Mesothelial cell of epicardium (in vitro differentiated cells): ENCODE measurements at regions not wholly inside any gene's neighbourhood (a gene's known extent, or its start where the extent isn't known, plus 50 kb on each side); places are given as distances from the start of the nearest gene placed in this dataset.

Experiments used
- DNase-seq, 2 experiments: peaks; one replicate each; pipeline ENCODE4 v3.0.0; 2021; ENCODE audit warnings: low spot score in 2 of 2; ENCODE audit not compliant: unreplicated experiment in 2 of 2
- H3K27ac Mint-ChIP-seq: 2 replicates; pipeline ENCODE4 v1.8.0; 2021; ENCODE audit warnings: mixed read lengths
- H3K27me3 Mint-ChIP-seq: 2 replicates; pipeline ENCODE4 v1.8.0; 2021; ENCODE audit warnings: low read depth, mixed read lengths
- H3K36me3 Mint-ChIP-seq: 2 replicates; pipeline ENCODE4 v1.8.0; 2021; ENCODE audit warnings: mixed read lengths
- H3K4me1 Mint-ChIP-seq: 2 replicates; pipeline ENCODE4 v1.8.0; 2021; ENCODE audit warnings: mixed read lengths
- H3K4me3 Mint-ChIP-seq: 2 replicates; pipeline ENCODE4 v1.8.0; 2021; ENCODE audit warnings: mild to moderate bottlenecking, moderate library complexity, mixed read lengths
- H3K9me3 Mint-ChIP-seq: 2 replicates; pipeline ENCODE4 v1.8.0; 2021; ENCODE audit warnings: mixed read lengths
- TF ChIP-seq, protein P1 (sequence below): fragments of 200-600 bp; sonication (generic); IDR thresholded peaks from one replicate; pipeline ENCODE4 v1.5.0; 2021; ENCODE audit warnings: antibody characterized with exemption; ENCODE audit not compliant: unreplicated experiment

DNA sequence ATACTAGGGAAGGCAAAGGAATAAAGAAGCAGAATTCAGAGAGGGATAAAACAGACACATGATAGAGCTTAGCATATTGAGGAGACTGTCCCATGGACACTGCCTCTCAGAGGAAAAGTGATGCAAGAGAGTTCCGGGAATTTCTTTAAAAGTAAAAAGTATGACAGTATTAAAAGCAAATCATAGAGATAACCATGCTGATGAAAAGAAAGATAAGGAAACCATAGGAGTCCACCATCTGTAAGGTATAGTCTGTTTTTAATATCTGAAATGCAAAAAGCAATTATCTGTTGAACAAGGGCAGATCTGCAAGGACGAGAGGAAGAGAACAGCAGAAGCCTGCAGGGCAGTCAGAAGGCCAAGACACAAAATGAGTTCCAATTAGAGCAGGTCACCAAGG is 495.9 kb upstream of the GOLIM4 start:
- H3K27ac Mint-ChIP-seq = peak overlapping the region; percentile 5
- H3K27me3 Mint-ChIP-seq = no peaks in the 10 kb centered on the region
- H3K4me1 Mint-ChIP-seq = peaks cover 37% of the 10 kb centered on the region
- peaks cover 15% of the 10 kb centered on the region for H3K36me3 Mint-ChIP-seq
- peaks cover 10% of the 10 kb centered on the region for H3K9me3 Mint-ChIP-seq
- no peak overlapping the region for H3K4me3 Mint-ChIP-seq
- no peak for DNase-seq
- TF ChIP-seq, protein P1, sequence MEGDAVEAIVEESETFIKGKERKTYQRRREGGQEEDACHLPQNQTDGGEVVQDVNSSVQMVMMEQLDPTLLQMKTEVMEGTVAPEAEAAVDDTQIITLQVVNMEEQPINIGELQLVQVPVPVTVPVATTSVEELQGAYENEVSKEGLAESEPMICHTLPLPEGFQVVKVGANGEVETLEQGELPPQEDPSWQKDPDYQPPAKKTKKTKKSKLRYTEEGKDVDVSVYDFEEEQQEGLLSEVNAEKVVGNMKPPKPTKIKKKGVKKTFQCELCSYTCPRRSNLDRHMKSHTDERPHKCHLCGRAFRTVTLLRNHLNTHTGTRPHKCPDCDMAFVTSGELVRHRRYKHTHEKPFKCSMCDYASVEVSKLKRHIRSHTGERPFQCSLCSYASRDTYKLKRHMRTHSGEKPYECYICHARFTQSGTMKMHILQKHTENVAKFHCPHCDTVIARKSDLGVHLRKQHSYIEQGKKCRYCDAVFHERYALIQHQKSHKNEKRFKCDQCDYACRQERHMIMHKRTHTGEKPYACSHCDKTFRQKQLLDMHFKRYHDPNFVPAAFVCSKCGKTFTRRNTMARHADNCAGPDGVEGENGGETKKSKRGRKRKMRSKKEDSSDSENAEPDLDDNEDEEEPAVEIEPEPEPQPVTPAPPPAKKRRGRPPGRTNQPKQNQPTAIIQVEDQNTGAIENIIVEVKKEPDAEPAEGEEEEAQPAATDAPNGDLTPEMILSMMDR = no peak

DNA sequence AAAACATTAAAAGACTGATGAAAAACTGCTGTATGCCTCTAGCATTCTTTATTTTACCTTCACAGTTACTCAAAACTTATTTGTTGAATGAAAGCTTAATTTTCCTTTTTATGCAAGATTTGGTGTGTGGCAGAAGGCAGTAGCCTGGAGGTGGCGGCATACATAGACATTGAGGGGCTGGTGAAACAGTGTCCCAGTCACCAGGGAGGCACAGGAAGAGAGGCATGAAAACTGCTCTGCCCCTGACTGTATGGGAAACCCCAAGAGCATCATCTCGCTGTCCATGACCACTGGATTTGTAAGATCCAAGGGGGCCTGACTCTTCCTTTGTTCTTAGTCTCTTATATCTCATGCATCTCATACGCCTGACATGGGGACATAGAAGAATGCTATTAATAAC is 493.7 kb upstream of the GOLIM4 start:
- Mint-ChIP-seq H3K27ac (peak overlapping the region; percentile 21), H3K4me1 (peaks cover 35% of the 10 kb centered on the region), H3K36me3 (peaks cover 17% of the 10 kb centered on the region), H3K9me3 (peaks cover 13% of the 10 kb centered on the region), H3K27me3 (no peaks in the 10 kb centered on the region), H3K4me3 (no peak overlapping the region)
- TF ChIP-seq, protein P1 = no peak
- DNase-seq = no peak

DNA sequence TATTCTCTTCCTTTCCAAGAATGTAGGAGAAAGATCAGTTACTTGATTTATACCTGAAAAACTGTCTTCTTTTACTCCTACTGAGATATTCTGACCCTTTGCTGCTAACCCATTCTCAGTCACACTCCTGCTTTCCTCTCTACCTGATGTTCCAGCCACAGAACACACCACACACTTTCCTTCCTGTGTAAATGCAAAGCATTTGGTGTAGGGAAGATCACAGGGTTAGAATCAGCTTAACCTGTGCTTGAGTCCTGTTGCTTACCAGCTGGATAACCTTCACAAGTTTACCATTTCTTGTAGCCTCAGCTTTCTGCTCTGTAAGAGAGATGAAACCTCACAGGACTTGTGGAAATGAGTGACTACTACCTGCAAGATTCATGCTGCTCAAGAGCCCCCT is 489.8 kb upstream of the GOLIM4 start:
- H3K27me3 Mint-ChIP-seq = no peaks in the 10 kb centered on the region
- TF ChIP-seq, protein P1 = no peak
- DNase-seq = no peak
- no peak overlapping the region for H3K4me3 Mint-ChIP-seq
- peaks cover 12% of the 10 kb centered on the region for H3K36me3 Mint-ChIP-seq
- peak overlapping the region; percentile 14 for H3K27ac Mint-ChIP-seq
- peaks cover 35% of the 10 kb centered on the region for H3K4me1 Mint-ChIP-seq
- peaks cover 13% of the 10 kb centered on the region for H3K9me3 Mint-ChIP-seq

DNA sequence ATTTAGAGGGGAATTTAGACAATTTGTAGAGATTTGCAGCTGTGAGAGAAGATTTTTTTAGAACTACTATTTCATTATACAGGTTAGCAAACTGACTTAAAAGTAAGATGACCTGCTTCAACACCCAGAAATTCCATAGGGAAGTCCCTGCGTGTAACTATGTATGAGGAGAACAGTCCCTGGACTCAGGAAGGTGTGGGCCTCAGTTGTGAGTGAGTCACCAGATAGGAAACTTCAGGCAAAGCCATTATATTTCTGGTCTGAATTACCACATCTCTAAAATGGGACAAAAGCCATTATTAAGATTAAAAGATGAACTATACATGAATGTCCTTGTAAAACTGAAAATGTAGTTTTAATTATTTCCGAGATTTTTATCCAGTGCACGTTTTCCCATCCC is 488.3 kb upstream of the GOLIM4 start:
- Mint-ChIP-seq H3K4me1 (peaks cover 28% of the 10 kb centered on the region), H3K27ac (peak overlapping the region; percentile 37), H3K36me3 (peaks cover 12% of the 10 kb centered on the region), H3K4me3 (no peak overlapping the region), H3K9me3 (peaks cover 13% of the 10 kb centered on the region), H3K27me3 (no peaks in the 10 kb centered on the region)
- DNase-seq = no peak
- TF ChIP-seq, protein P1 = no peak

DNA sequence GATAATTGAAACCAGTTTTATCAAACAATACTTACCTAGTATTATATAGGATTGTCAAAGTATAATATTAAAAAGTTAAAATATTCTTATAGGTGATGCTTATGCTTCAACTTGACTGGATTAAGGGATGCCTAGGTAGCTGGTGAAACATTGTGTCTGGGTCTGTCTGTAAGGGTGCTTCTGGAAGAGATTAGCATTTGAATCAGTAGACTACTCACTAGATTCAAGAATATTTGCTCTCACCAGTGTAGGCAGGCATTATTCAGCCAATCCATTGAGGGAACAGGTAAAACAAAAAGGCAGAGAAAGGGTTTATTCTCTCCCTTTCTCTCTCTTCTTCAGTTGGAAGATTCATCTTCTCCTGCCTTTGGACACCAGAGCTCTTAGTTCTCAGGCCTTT is 486.8 kb upstream of the GOLIM4 start:
- Mint-ChIP-seq H3K9me3 (peaks cover 9% of the 10 kb centered on the region), H3K4me1 (peaks cover 25% of the 10 kb centered on the region), H3K36me3 (peaks cover 9% of the 10 kb centered on the region), H3K27ac (peak overlapping the region; percentile 2), H3K27me3 (no peaks in the 10 kb centered on the region), H3K4me3 (no peak overlapping the region)
- TF ChIP-seq, protein P1 = no peak
- no peak for DNase-seq

DNA sequence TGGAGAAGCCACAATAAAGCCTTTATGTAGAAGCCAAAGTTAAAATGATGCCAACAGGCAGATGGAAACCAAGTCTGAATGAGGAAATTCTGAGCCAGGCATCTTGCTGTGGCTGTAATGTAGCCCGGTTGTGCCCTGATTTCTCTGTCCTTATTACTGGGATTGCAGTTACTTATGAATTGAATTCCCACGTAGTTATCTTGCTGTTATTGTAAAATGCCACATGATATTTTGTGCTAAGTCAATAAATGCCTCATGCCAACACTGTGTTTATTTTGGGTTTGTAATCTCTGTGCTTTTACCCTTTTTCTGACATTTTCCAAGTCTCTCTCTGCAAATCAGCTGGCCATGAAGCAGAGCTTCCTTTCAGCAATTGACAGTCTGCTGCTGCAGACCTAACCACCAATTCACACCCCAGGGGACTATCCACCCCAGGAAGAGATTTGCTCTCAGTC is 486.1 kb upstream of the GOLIM4 start:
- H3K27ac Mint-ChIP-seq = peak overlapping the region; percentile 23
- H3K9me3 Mint-ChIP-seq = peaks cover 5% of the 10 kb centered on the region
- H3K4me3 Mint-ChIP-seq = no peak overlapping the region
- H3K27me3 Mint-ChIP-seq = no peaks in the 10 kb centered on the region
- peaks cover 25% of the 10 kb centered on the region for H3K4me1 Mint-ChIP-seq
- TF ChIP-seq, protein P1 = no peak
- DNase-seq = no peak
- H3K36me3 Mint-ChIP-seq = peaks cover 5% of the 10 kb centered on the region
